SK-N-MC (cell line): ENCODE measurements at regions not wholly inside any gene's neighbourhood (a gene's known extent, or its start where the extent isn't known, plus 50 kb on each side); places are given as distances from the start of the nearest gene placed in this dataset.

Experiments
- EZH2 ChIP-seq: fragments of 200-600 bp; sonication (generic); IDR thresholded peaks from one replicate; pipeline ENCODE4 v1.6.1; 2017; ENCODE audit warnings: antibody characterized with exemption
- FOXP2 ChIP-seq: optimal IDR thresholded peaks from 2 replicates; pipeline ENCODE3; 2011; ENCODE audit warnings: mild to moderate bottlenecking, moderate library complexity; ENCODE audit not compliant: insufficient read depth; ENCODE audit errors: extremely low read length, control extremely low read depth
- POLR2AphosphoS5 ChIP-seq: IDR thresholded peaks from 2 replicates; pipeline ENCODE4 v1.6.1; 2012; ENCODE audit warnings: mild to moderate bottlenecking, low read depth, low read length, borderline replicate concordance

DNA sequence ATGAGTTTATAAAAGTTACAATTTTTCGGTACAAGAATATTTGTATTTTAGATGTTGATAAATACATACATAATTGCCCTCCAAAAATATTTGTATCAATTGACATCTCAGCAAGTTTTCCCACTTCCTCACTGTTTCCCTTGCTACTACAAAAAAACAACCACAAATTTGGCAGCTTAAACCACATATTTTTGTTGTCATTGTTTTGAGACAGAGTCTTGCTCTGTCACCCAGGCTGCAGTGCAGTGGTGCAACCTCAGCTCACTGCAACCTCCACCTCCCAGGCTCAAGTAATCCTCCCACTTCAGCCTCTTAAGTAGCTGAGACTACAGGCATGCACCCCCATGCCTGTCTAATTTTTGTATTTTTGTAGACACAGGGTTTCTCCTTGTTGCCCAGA, 162.8 kb upstream of the RARB start:
- no peak for TF ChIP-seq EZH2
- no peak for TF ChIP-seq FOXP2
- no peak for TF ChIP-seq POLR2AphosphoS5
